Right atrium auricular region (tissue), 2 donors: ENCODE measurements at regions not wholly inside any gene's neighbourhood (a gene's known extent, or its start where the extent isn't known, plus 50 kb on each side); places are given as distances from the start of the nearest gene placed in this dataset.

ENCODE experiments used
- DNase-seq: peaks from one replicate; pipeline ENCODE4 v3.0.0-alpha.2; 2019; ENCODE audit warnings: low spot score
- H3K27ac ChIP-seq, 2 donors: fragments of 200-600 bp; sonication (generic); 1 replicate in 1 of 2; 2 replicates in 1 of 2; pipeline ENCODE4 v1.5.1; 2016 to 2019
- H3K27me3 ChIP-seq, 2 donors: fragments of 200-600 bp; sonication (generic); one replicate each; pipeline versions ENCODE4 v1.5.1 to v1.6.0; 2017 to 2019
- H3K36me3 ChIP-seq: fragments of 200-600 bp; sonication (generic); one replicate; pipeline ENCODE4 v1.5.1; 2016
- H3K4me1 ChIP-seq, 2 donors: fragments of 200-600 bp; sonication (generic); one replicate each; pipeline versions ENCODE4 v1.5.1 to v1.6.0; 2017 to 2019
- H3K4me3 ChIP-seq, 2 donors: fragments of 200-600 bp; sonication (generic); 1 replicate in 1 of 2; 2 replicates in 1 of 2; pipeline ENCODE4 v1.5.1; 2017 to 2019; ENCODE audit warnings: mild to moderate bottlenecking in 1 of 2, moderate library complexity in 1 of 2
- H3K9me3 ChIP-seq, 2 donors: fragments of 200-600 bp; sonication (generic); one replicate each; pipeline ENCODE4 v1.5.1; 2019
- TF ChIP-seq, protein P1 (sequence below), 2 donors: fragments of 200-600 bp; sonication (generic); IDR thresholded peaks; one replicate each; pipeline ENCODE4 v1.5.1; 2019; ENCODE audit warnings: antibody characterized with exemption in 2 of 2

DNA sequence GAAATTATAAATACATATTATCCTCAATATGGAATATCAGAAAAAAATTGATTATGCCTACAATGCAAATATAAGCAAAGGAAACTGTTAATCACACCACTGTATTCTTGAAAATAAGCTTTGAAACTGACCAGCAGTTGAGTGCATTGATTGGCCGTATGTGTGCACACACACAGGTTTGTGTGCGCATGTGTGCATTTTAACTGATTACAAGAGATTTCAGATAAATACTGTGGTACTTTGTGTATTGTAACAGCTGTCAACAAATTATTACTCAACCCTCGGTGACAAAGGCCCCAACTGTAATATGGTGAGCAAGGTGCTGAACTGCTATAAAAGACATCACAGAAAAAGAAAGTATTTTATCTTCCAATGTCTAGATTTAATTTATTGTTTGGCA is 1238.9 kb upstream of the ALCAM start:
- Histone ChIP-seq H3K9me3 (peaks cover 0 to 20% of the 10 kb centered on the region in 2 donors), H3K36me3 (no peaks in the 10 kb centered on the region)

DNA sequence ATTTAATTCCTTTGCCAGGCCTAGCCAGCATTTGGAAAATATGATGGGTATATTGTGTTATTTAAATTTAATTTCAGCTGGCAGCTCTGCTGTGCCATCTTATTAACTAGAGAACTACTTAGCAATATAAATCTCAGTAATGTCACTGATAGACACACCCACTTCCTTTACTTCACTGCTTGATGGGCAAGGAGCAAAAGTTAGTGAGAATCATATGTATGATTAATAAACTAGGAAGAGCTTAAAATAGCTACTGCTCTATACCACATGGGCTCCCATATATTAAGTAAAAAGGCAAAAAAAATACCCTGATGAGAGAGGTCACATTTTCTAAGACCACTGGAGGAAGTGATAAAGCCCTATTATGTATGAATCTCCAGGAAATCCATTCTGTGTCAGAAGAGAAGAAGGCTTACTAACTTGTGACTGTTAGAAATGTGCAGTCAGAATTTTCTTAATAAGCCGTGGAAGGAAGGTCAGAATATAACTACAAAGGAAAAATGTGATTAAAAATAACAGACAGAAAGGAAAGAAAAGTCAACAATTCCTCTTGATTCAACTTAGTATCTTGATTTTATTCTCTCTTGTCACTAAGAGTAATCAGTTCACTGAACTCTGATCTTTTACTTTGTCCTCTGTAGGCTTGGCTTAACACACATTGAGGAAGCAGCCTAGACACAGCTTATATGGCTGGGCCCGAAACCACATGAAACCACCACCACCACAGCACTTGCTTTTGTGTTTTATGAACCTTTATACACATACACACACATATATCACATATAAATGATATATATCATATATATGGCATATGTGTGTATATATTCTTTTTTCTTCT is 1233.9 kb upstream of the ALCAM start:
- H3K4me3 ChIP-seq: no peak overlapping the region
- TF ChIP-seq, protein P1, sequence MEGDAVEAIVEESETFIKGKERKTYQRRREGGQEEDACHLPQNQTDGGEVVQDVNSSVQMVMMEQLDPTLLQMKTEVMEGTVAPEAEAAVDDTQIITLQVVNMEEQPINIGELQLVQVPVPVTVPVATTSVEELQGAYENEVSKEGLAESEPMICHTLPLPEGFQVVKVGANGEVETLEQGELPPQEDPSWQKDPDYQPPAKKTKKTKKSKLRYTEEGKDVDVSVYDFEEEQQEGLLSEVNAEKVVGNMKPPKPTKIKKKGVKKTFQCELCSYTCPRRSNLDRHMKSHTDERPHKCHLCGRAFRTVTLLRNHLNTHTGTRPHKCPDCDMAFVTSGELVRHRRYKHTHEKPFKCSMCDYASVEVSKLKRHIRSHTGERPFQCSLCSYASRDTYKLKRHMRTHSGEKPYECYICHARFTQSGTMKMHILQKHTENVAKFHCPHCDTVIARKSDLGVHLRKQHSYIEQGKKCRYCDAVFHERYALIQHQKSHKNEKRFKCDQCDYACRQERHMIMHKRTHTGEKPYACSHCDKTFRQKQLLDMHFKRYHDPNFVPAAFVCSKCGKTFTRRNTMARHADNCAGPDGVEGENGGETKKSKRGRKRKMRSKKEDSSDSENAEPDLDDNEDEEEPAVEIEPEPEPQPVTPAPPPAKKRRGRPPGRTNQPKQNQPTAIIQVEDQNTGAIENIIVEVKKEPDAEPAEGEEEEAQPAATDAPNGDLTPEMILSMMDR (IDR thresholded peaks at IDR 0.05): no peak
- no peak for DNase-seq

More for the DNA sequence above, 1238.9 kb upstream of the ALCAM start:
- H3K27ac ChIP-seq: no peak overlapping the region
- no peak for DNase-seq
- TF ChIP-seq, protein P1 (IDR thresholded peaks at IDR 0.05): no peak
- no peaks in the 10 kb centered on the region for H3K4me1 ChIP-seq
- no peak overlapping the region for H3K4me3 ChIP-seq
- no peaks in the 10 kb centered on the region for H3K27me3 ChIP-seq

DNA sequence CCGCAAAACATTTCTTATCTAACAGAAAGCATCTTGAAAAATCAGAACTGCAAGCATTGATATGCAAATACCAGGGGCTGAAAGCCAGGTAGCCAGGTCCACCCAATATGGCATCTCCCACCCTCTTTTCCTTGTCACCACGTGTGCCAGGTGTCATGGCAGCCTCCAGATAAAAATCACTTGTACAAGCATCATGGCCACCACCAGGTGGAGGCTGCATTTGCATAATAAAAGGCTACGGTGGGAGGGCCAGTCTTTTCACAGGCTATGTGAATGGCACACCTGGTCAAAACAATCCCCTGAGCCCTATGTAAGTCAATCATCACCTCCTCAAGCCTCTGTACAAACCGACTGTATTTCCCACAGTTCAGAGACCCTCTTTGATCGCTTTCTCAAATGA is 1233.1 kb upstream of the ALCAM start:
- H3K36me3 ChIP-seq: no peaks in the 10 kb centered on the region
- no peaks in the 10 kb centered on the region for H3K27me3 ChIP-seq
- no peak overlapping the region for H3K4me3 ChIP-seq
- TF ChIP-seq, protein P1 (IDR thresholded peaks at IDR 0.05): no peak
- H3K9me3 ChIP-seq: peaks cover 0 to 18% of the 10 kb centered on the region in 2 donors
- H3K27ac ChIP-seq: no peak overlapping the region
- DNase-seq: no peak
- H3K4me1 ChIP-seq: no peaks in the 10 kb centered on the region

More for the DNA sequence above, 1233.9 kb upstream of the ALCAM start:
- H3K27ac ChIP-seq: no peak overlapping the region
- peaks cover 0 to 20% of the 10 kb centered on the region in 2 donors for H3K9me3 ChIP-seq
- H3K27me3 ChIP-seq: no peaks in the 10 kb centered on the region
- no peaks in the 10 kb centered on the region for H3K36me3 ChIP-seq
- no peaks in the 10 kb centered on the region for H3K4me1 ChIP-seq

DNA sequence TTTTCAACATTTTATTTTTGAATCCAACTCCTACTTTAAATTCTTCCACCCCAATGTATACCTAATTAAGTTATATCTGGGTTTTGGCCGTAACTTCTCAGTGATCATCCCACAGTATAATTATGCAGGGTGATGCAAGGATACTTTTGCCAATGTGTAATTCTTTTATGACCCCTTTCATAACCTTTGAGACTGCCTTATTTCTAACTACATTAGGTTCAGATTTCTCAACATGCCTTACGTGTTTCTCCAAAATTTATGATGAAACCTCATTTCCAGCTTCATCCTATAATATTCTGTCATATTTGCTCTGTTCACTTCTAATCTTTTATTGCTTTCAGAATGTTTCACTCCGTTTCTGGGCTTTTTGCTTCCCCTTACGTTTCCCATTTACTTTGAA is 1229.6 kb upstream of the ALCAM start:
- Histone ChIP-seq H3K4me3 (no peak overlapping the region), H3K4me1 (no peaks in the 10 kb centered on the region), H3K36me3 (no peaks in the 10 kb centered on the region), H3K27ac (no peak overlapping the region), H3K27me3 (no peaks in the 10 kb centered on the region), H3K9me3 (no peaks in the 10 kb centered on the region)
- TF ChIP-seq, protein P1 (IDR thresholded peaks at IDR 0.05): no peak
- DNase-seq: no peak

DNA sequence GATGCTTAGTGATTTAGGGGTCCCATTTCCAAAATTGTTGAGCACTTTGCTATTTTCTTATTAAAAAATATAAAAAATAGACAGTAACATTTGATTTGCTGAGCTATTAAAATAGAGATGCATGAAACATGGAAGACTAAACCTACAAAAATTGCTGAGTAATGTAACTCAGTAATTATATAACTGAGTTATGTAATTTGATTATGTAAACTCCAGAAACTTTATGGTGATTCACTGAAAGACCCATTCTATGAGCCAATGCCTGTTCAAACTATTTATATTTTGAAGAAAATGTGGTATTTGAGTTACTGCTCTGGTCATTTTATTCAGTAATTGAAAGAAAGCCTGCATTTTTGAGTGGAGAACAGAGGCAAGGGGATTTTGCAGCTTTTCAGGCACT is 1221.5 kb upstream of the ALCAM start:
- Histone ChIP-seq H3K9me3 (no peaks in the 10 kb centered on the region), H3K36me3 (no peaks in the 10 kb centered on the region), H3K27me3 (no peaks in the 10 kb centered on the region), H3K27ac (no peak overlapping the region), H3K4me1 (no peaks in the 10 kb centered on the region), H3K4me3 (no peak overlapping the region)
- no peak for DNase-seq
- TF ChIP-seq, protein P1 (IDR thresholded peaks at IDR 0.05): no peak
